GM12892 (cell line): ENCODE measurements at regions not wholly inside any gene's neighbourhood (a gene's known extent, or its start where the extent isn't known, plus 50 kb on each side); places are given as distances from the start of the nearest gene placed in this dataset.

Experiments
- POLR2A ChIP-seq: IDR thresholded peaks from 2 replicates; pipeline ENCODE4 v1.6.1; 2011; ENCODE audit warnings: low read depth, low read length, control low read depth
- POLR2AphosphoS5 ChIP-seq: IDR thresholded peaks from 2 replicates; pipeline ENCODE4 v1.6.1; 2011; ENCODE audit warnings: low read depth, low read length, control low read depth

DNA sequence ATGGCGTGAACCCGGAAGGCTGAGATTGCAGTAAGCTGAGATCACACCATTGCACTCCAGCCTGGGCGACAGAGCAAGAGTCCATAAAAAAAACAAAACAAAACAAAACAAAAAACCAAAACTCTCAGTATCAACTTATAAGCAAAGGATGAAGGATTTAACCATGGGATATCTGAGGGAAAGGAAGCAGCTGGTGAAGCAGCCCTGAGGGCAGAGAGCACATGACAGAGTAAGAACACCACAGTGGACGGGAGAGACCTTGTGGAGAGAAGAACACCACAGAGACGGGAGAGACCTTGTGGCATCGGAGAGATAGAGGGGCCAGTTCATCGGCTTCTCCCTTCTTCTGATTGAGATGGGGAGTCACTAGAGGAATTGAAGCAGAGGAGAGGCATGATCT lies 697.2 kb downstream of the HDGFL1 start:
- TF ChIP-seq POLR2A (no peak), POLR2AphosphoS5 (no peak)
